Mesothelial cell of epicardium (in vitro differentiated cells): ENCODE measurements at regions not wholly inside any gene's neighbourhood (a gene's known extent, or its start where the extent isn't known, plus 50 kb on each side); places are given as distances from the start of the nearest gene placed in this dataset.
A peak's percentile ranks its signal among the peaks of the same experiment; 100 is the strongest.

Experiments
- DNase-seq, 2 experiments: peaks; one replicate each; pipeline ENCODE4 v3.0.0; 2021; ENCODE audit warnings: low spot score in 2 of 2; ENCODE audit not compliant: unreplicated experiment in 2 of 2
- H3K27ac Mint-ChIP-seq: 2 replicates; pipeline ENCODE4 v1.8.0; 2021; ENCODE audit warnings: mixed read lengths
- H3K27me3 Mint-ChIP-seq: 2 replicates; pipeline ENCODE4 v1.8.0; 2021; ENCODE audit warnings: low read depth, mixed read lengths
- H3K36me3 Mint-ChIP-seq: 2 replicates; pipeline ENCODE4 v1.8.0; 2021; ENCODE audit warnings: mixed read lengths
- H3K4me1 Mint-ChIP-seq: 2 replicates; pipeline ENCODE4 v1.8.0; 2021; ENCODE audit warnings: mixed read lengths
- H3K4me3 Mint-ChIP-seq: 2 replicates; pipeline ENCODE4 v1.8.0; 2021; ENCODE audit warnings: mild to moderate bottlenecking, moderate library complexity, mixed read lengths
- H3K9me3 Mint-ChIP-seq: 2 replicates; pipeline ENCODE4 v1.8.0; 2021; ENCODE audit warnings: mixed read lengths
- CTCF ChIP-seq: fragments of 200-600 bp; sonication (generic); IDR thresholded peaks from one replicate; pipeline ENCODE4 v1.5.0; 2021; ENCODE audit warnings: antibody characterized with exemption; ENCODE audit not compliant: unreplicated experiment

- TF ChIP-seq CTCF: no peak
- no peak overlapping the region for H3K4me3 Mint-ChIP-seq
- H3K27me3 Mint-ChIP-seq: no peaks in the 10 kb centered on the region
These were observed 107.2 kb downstream of the GASK1B start for GRCh38 chr4:158065603-158066002.

GRCh38 chr4:158065176-158065575 is 107.6 kb downstream of the GASK1B start:
- DNase-seq: no peak
- peaks cover 4% of the 10 kb centered on the region for H3K4me1 Mint-ChIP-seq

More at GRCh38 chr4:158065603-158066002, 107.2 kb downstream of the GASK1B start:
- Mint-ChIP-seq H3K27ac (no peak overlapping the region), H3K4me1 (peaks cover 4% of the 10 kb centered on the region), H3K36me3 (no peaks in the 10 kb centered on the region), H3K9me3 (no peaks in the 10 kb centered on the region)
- DNase-seq: no peak

GRCh38 chr4:158056689-158057245 is 116.1 kb downstream of the GASK1B start:
- no peak overlapping the region for H3K4me3 Mint-ChIP-seq
- DNase-seq: no peak
- H3K27ac Mint-ChIP-seq: peak overlapping the region; percentile 1
- no peaks in the 10 kb centered on the region for H3K27me3 Mint-ChIP-seq
- H3K36me3 Mint-ChIP-seq: no peaks in the 10 kb centered on the region
- H3K9me3 Mint-ChIP-seq: no peaks in the 10 kb centered on the region
- peaks cover 10% of the 10 kb centered on the region for H3K4me1 Mint-ChIP-seq
- TF ChIP-seq CTCF: no peak

More at GRCh38 chr4:158065176-158065575, 107.6 kb downstream of the GASK1B start:
- no peaks in the 10 kb centered on the region for H3K9me3 Mint-ChIP-seq
- no peak overlapping the region for H3K4me3 Mint-ChIP-seq
- H3K27me3 Mint-ChIP-seq: no peaks in the 10 kb centered on the region
- H3K27ac Mint-ChIP-seq: no peak overlapping the region
- TF ChIP-seq CTCF: no peak
- H3K36me3 Mint-ChIP-seq: no peaks in the 10 kb centered on the region

- no peak for TF ChIP-seq CTCF
- Mint-ChIP-seq H3K27ac (no peak overlapping the region), H3K9me3 (no peaks in the 10 kb centered on the region), H3K27me3 (no peaks in the 10 kb centered on the region), H3K4me1 (peaks cover 17% of the 10 kb centered on the region), H3K4me3 (no peak overlapping the region), H3K36me3 (no peaks in the 10 kb centered on the region)
- DNase-seq: no peak
These were observed 117.2 kb downstream of the GASK1B start for GRCh38 chr4:158055668-158056067.

- H3K4me3 Mint-ChIP-seq: no peak overlapping the region
- H3K27me3 Mint-ChIP-seq: no peaks in the 10 kb centered on the region
- no peak for DNase-seq
- no peaks in the 10 kb centered on the region for H3K9me3 Mint-ChIP-seq
- no peak overlapping the region for H3K27ac Mint-ChIP-seq
- no peak for TF ChIP-seq CTCF
- peaks cover 17% of the 10 kb centered on the region for H3K4me1 Mint-ChIP-seq
- H3K36me3 Mint-ChIP-seq: no peaks in the 10 kb centered on the region
These were observed 119.0 kb downstream of the GASK1B start for GRCh38 chr4:158053801-158054200.

- peaks cover 6% of the 10 kb centered on the region for H3K9me3 Mint-ChIP-seq
- peaks cover 17% of the 10 kb centered on the region for H3K4me1 Mint-ChIP-seq
- no peak for DNase-seq
- H3K27me3 Mint-ChIP-seq: no peaks in the 10 kb centered on the region
- no peaks in the 10 kb centered on the region for H3K36me3 Mint-ChIP-seq
- no peak overlapping the region for H3K4me3 Mint-ChIP-seq
- no peak for TF ChIP-seq CTCF
- H3K27ac Mint-ChIP-seq: no peak overlapping the region
These were observed 119.7 kb downstream of the GASK1B start for GRCh38 chr4:158053086-158053485.
